ENCODE measurements at regions not wholly inside any gene's neighbourhood (a gene's known extent, or its start where the extent isn't known, plus 50 kb on each side); places are given as distances from the start of the nearest gene placed in this dataset.

- TF ChIP-seq EZH2phosphoT487 (conservative IDR thresholded peaks at IDR 0.05; ENCODE audit: low read length) (no peak), CTCF (IDR thresholded peaks at IDR 0.05; ENCODE audit: insufficient read depth, low read length, poor library complexity, severe bottlenecking) (no peak)
- H3K27ac ChIP-seq (ENCODE audit: low read depth, low read length), result no peak overlapping the region
- no peak overlapping the region for H3K9ac ChIP-seq (ENCODE audit: low read length)
- no peaks in the 10 kb centered on the region for H3K79me2 ChIP-seq (ENCODE audit: insufficient read depth, low read length)
- no peak overlapping the region for H3K4me2 ChIP-seq (ENCODE audit: low read depth, low read length, poor library complexity, severe bottlenecking)
- H3K9me2 ChIP-seq (replicated peaks; ENCODE audit: insufficient read depth, low read length), result no peaks in the 10 kb centered on the region
- H3K4me3 ChIP-seq (ENCODE audit: insufficient read depth, low read length, poor library complexity, severe bottlenecking), result no peak overlapping the region
- H3K9me3 ChIP-seq (ENCODE audit: insufficient read depth, low read length), result no peaks in the 10 kb centered on the region
- no peak overlapping the region for H2AFZ ChIP-seq (ENCODE audit: low read depth, low read length, severe bottlenecking)
- no peaks in the 10 kb centered on the region for H3F3A ChIP-seq (ENCODE audit: insufficient read depth)
- no peaks in the 10 kb centered on the region for H3K27me3 ChIP-seq (ENCODE audit: low read length)
- no peaks in the 10 kb centered on the region for H3K36me3 ChIP-seq (ENCODE audit: low read length)
- H4K20me1 ChIP-seq (ENCODE audit: low read depth, low read length), result no peaks in the 10 kb centered on the region
Observed at GRCh38 chr2:4891394-4891793, 800.8 kb upstream of the SOX11 start.

- H3K4me2 ChIP-seq (ENCODE audit: low read depth, low read length, poor library complexity, severe bottlenecking), result no peak overlapping the region
- H3K79me2 ChIP-seq (ENCODE audit: insufficient read depth, low read length), result no peaks in the 10 kb centered on the region
- H3K4me3 ChIP-seq (ENCODE audit: insufficient read depth, low read length, poor library complexity, severe bottlenecking), result no peak overlapping the region
- TF ChIP-seq CTCF (IDR thresholded peaks at IDR 0.05; ENCODE audit: insufficient read depth, low read length, poor library complexity, severe bottlenecking) (no peak), EZH2phosphoT487 (conservative IDR thresholded peaks at IDR 0.05; ENCODE audit: low read length) (no peak)
- no peak overlapping the region for H3K27ac ChIP-seq (ENCODE audit: low read depth, low read length)
- no peak overlapping the region for H2AFZ ChIP-seq (ENCODE audit: low read depth, low read length, severe bottlenecking)
- no peaks in the 10 kb centered on the region for H3K9me3 ChIP-seq (ENCODE audit: insufficient read depth, low read length)
- no peaks in the 10 kb centered on the region for H3K36me3 ChIP-seq (ENCODE audit: low read length)
- no peaks in the 10 kb centered on the region for H3F3A ChIP-seq (ENCODE audit: insufficient read depth)
- H4K20me1 ChIP-seq (ENCODE audit: low read depth, low read length), result no peaks in the 10 kb centered on the region
- no peaks in the 10 kb centered on the region for H3K9me2 ChIP-seq (replicated peaks; ENCODE audit: insufficient read depth, low read length)
- H3K27me3 ChIP-seq (ENCODE audit: low read length), result no peaks in the 10 kb centered on the region
- H3K9ac ChIP-seq (ENCODE audit: low read length), result no peak overlapping the region
Observed at GRCh38 chr2:4895371-4895770, 796.8 kb upstream of the SOX11 start.

DNA sequence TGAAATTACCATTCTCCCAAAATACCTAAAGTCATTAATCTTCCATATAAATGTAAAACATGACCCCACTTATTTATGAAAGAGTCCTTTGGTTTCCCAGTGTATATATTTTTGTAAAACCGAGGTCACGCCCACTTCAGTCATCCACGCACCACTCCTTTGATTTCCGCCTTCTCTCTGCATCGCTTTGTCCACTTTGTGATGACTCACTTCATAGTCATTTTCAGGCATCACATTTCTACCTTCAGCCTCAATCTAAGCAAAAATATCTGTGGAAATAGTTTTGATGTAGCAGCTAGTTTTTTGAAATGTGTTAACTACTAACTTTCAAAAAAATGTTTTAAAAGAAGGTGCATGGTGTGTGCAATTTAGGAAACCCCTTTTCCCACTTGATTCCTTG, 793.5 kb upstream of the SOX11 start:
- Histone ChIP-seq H3K4me2 (ENCODE audit: low read depth, low read length, poor library complexity, severe bottlenecking) (no peak overlapping the region), H3K79me2 (ENCODE audit: insufficient read depth, low read length) (no peaks in the 10 kb centered on the region), H3F3A (ENCODE audit: insufficient read depth) (no peaks in the 10 kb centered on the region), H3K4me3 (ENCODE audit: insufficient read depth, low read length, poor library complexity, severe bottlenecking) (no peak overlapping the region), H3K36me3 (ENCODE audit: low read length) (no peaks in the 10 kb centered on the region), H3K27ac (ENCODE audit: low read depth, low read length) (no peak overlapping the region), H3K9me2 (replicated peaks; ENCODE audit: insufficient read depth, low read length) (no peaks in the 10 kb centered on the region), H3K9ac (ENCODE audit: low read length) (no peak overlapping the region), H3K9me3 (ENCODE audit: insufficient read depth, low read length) (no peaks in the 10 kb centered on the region), H3K27me3 (ENCODE audit: low read length) (no peaks in the 10 kb centered on the region), H4K20me1 (ENCODE audit: low read depth, low read length) (no peaks in the 10 kb centered on the region), H2AFZ (ENCODE audit: low read depth, low read length, severe bottlenecking) (no peak overlapping the region)
- TF ChIP-seq EZH2phosphoT487 (conservative IDR thresholded peaks at IDR 0.05; ENCODE audit: low read length) (no peak), CTCF (IDR thresholded peaks at IDR 0.05; ENCODE audit: insufficient read depth, low read length, poor library complexity, severe bottlenecking) (no peak)

DNA sequence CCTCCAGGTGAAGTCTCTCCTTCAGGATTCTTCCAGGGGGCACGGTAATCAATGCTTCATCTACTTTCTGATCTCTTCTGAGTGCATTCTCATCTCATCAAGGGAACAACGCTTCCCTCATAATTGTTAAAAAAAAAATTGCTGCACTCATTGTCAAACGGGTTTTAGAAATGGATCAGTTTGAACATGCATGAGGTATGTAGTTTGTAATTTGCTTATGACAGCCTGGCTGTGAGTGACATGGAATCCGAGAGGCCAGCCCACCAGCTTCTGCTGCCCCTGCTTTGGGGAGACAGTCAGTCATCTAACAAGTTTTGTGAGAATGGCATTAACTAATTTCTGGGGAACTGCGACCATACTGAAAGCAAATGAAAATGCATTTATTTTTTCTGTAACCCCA, 791.9 kb upstream of the SOX11 start:
- H3K27me3 ChIP-seq (ENCODE audit: low read length), result no peaks in the 10 kb centered on the region
- H2AFZ ChIP-seq (ENCODE audit: low read depth, low read length, severe bottlenecking), result no peak overlapping the region
- H3K9me2 ChIP-seq (replicated peaks; ENCODE audit: insufficient read depth, low read length), result no peaks in the 10 kb centered on the region
- H3K9me3 ChIP-seq (ENCODE audit: insufficient read depth, low read length), result no peaks in the 10 kb centered on the region
- no peak overlapping the region for H3K27ac ChIP-seq (ENCODE audit: low read depth, low read length)
- H3K9ac ChIP-seq (ENCODE audit: low read length), result no peak overlapping the region
- no peaks in the 10 kb centered on the region for H3K36me3 ChIP-seq (ENCODE audit: low read length)
- H3F3A ChIP-seq (ENCODE audit: insufficient read depth), result no peaks in the 10 kb centered on the region
- no peaks in the 10 kb centered on the region for H4K20me1 ChIP-seq (ENCODE audit: low read depth, low read length)
- TF ChIP-seq CTCF (IDR thresholded peaks at IDR 0.05; ENCODE audit: insufficient read depth, low read length, poor library complexity, severe bottlenecking), result no peak
- TF ChIP-seq EZH2phosphoT487 (conservative IDR thresholded peaks at IDR 0.05; ENCODE audit: low read length), result no peak
- H3K4me2 ChIP-seq (ENCODE audit: low read depth, low read length, poor library complexity, severe bottlenecking), result no peak overlapping the region
- H3K79me2 ChIP-seq (ENCODE audit: insufficient read depth, low read length), result no peaks in the 10 kb centered on the region
- H3K4me3 ChIP-seq (ENCODE audit: insufficient read depth, low read length, poor library complexity, severe bottlenecking), result no peak overlapping the region
